ENCODE measurements at regions not wholly inside any gene's neighbourhood (a gene's known extent, or its start where the extent isn't known, plus 50 kb on each side); places are given as distances from the start of the nearest gene placed in this dataset.
A peak's percentile ranks its signal among the peaks of the same experiment; 100 is the strongest.

GRCh38 chr13:55219538-55219937, 1921.2 kb upstream of the PRR20A start:
- Mint-ChIP-seq H3K27ac (no peak overlapping the region), H3K4me3 (ENCODE audit: low read depth) (no peak overlapping the region), H3K27me3 (no peaks in the 10 kb centered on the region), H3K36me3 (ENCODE audit: insufficient read depth) (no peaks in the 10 kb centered on the region), H3K9me3 (ENCODE audit: low read depth) (no peaks in the 10 kb centered on the region), H3K4me1 (ENCODE audit: low read depth) (no peaks in the 10 kb centered on the region)
- no peak for DNase-seq (ENCODE audit: low spot score, unreplicated experiment)
- no peak for TF ChIP-seq CTCF (IDR thresholded peaks at IDR 0.05; ENCODE audit: unreplicated experiment)

GRCh38 chr13:55229906-55230569, 1910.7 kb upstream of the PRR20A start:
- no peak for TF ChIP-seq CTCF (IDR thresholded peaks at IDR 0.05; ENCODE audit: unreplicated experiment)
- H3K4me1 Mint-ChIP-seq (ENCODE audit: low read depth), result no peaks in the 10 kb centered on the region
- no peaks in the 10 kb centered on the region for H3K36me3 Mint-ChIP-seq (ENCODE audit: insufficient read depth)
- no peaks in the 10 kb centered on the region for H3K27me3 Mint-ChIP-seq
- no peak overlapping the region for H3K4me3 Mint-ChIP-seq (ENCODE audit: low read depth)
- no peak for DNase-seq (ENCODE audit: low spot score, unreplicated experiment)
- H3K9me3 Mint-ChIP-seq (ENCODE audit: low read depth), result no peaks in the 10 kb centered on the region
- no peak overlapping the region for H3K27ac Mint-ChIP-seq

GRCh38 chr13:55230570-55230908, 1910.2 kb upstream of the PRR20A start:
- H3K36me3 Mint-ChIP-seq (ENCODE audit: insufficient read depth), result no peaks in the 10 kb centered on the region
- H3K4me3 Mint-ChIP-seq (ENCODE audit: low read depth), result no peak overlapping the region
- no peaks in the 10 kb centered on the region for H3K27me3 Mint-ChIP-seq
- DNase-seq (ENCODE audit: low spot score, unreplicated experiment), result no peak
- H3K9me3 Mint-ChIP-seq (ENCODE audit: low read depth), result no peaks in the 10 kb centered on the region
- H3K4me1 Mint-ChIP-seq (ENCODE audit: low read depth), result no peaks in the 10 kb centered on the region
- TF ChIP-seq CTCF (IDR thresholded peaks at IDR 0.05; ENCODE audit: unreplicated experiment), result no peak
- H3K27ac Mint-ChIP-seq, result no peak overlapping the region

GRCh38 chr13:55234311-55234710, 1906.4 kb upstream of the PRR20A start:
- no peaks in the 10 kb centered on the region for H3K9me3 Mint-ChIP-seq (ENCODE audit: low read depth)
- H3K27me3 Mint-ChIP-seq, result no peaks in the 10 kb centered on the region
- TF ChIP-seq CTCF (IDR thresholded peaks at IDR 0.05; ENCODE audit: unreplicated experiment), result no peak
- H3K4me3 Mint-ChIP-seq (ENCODE audit: low read depth), result no peak overlapping the region
- DNase-seq (ENCODE audit: low spot score, unreplicated experiment), result no peak
- H3K36me3 Mint-ChIP-seq (ENCODE audit: insufficient read depth), result no peaks in the 10 kb centered on the region
- H3K4me1 Mint-ChIP-seq (ENCODE audit: low read depth), result no peaks in the 10 kb centered on the region
- no peak overlapping the region for H3K27ac Mint-ChIP-seq

GRCh38 chr13:55245005-55245644, 1895.6 kb upstream of the PRR20A start:
- Mint-ChIP-seq H3K4me1 (ENCODE audit: low read depth) (no peaks in the 10 kb centered on the region), H3K9me3 (ENCODE audit: low read depth) (peaks cover 6% of the 10 kb centered on the region), H3K4me3 (ENCODE audit: low read depth) (no peak overlapping the region), H3K36me3 (ENCODE audit: insufficient read depth) (no peaks in the 10 kb centered on the region), H3K27me3 (no peaks in the 10 kb centered on the region), H3K27ac (no peak overlapping the region)
- peak; percentile 70 for TF ChIP-seq CTCF (IDR thresholded peaks at IDR 0.05; ENCODE audit: unreplicated experiment)
- DNase-seq (ENCODE audit: low spot score, unreplicated experiment), result no peak
